ENCODE measurements at regions not wholly inside any gene's neighbourhood (a gene's known extent, or its start where the extent isn't known, plus 50 kb on each side); places are given as distances from the start of the nearest gene placed in this dataset.

DNA sequence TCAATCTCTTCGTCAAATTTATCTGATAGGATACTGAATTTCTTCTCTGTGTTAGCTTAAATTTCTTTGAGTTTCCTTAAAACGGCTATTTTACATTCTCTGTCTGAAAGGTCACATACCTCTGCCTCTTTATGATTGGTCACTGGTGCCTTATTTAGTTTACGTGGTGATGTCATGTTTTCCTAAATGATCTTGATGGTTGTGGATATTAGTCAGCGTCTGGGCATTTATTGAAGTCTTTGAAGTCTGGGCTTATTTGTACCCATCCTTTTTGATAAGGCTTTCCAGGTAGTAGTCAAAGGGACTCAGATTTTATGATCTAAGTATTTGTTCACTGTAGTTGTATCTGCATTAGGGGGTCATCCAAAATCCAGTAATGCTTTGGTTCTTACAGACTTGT, 1407.5 kb upstream of the LRRTM3 start:
- no peak overlapping the region for H3K27ac ChIP-seq
- TF ChIP-seq EZH2 (IDR thresholded peaks at IDR 0.05): no peak
- TF ChIP-seq, protein P1, sequence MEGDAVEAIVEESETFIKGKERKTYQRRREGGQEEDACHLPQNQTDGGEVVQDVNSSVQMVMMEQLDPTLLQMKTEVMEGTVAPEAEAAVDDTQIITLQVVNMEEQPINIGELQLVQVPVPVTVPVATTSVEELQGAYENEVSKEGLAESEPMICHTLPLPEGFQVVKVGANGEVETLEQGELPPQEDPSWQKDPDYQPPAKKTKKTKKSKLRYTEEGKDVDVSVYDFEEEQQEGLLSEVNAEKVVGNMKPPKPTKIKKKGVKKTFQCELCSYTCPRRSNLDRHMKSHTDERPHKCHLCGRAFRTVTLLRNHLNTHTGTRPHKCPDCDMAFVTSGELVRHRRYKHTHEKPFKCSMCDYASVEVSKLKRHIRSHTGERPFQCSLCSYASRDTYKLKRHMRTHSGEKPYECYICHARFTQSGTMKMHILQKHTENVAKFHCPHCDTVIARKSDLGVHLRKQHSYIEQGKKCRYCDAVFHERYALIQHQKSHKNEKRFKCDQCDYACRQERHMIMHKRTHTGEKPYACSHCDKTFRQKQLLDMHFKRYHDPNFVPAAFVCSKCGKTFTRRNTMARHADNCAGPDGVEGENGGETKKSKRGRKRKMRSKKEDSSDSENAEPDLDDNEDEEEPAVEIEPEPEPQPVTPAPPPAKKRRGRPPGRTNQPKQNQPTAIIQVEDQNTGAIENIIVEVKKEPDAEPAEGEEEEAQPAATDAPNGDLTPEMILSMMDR (IDR thresholded peaks at IDR 0.05): no peak
- no peak overlapping the region for H2AFZ ChIP-seq (replicated peaks)

DNA sequence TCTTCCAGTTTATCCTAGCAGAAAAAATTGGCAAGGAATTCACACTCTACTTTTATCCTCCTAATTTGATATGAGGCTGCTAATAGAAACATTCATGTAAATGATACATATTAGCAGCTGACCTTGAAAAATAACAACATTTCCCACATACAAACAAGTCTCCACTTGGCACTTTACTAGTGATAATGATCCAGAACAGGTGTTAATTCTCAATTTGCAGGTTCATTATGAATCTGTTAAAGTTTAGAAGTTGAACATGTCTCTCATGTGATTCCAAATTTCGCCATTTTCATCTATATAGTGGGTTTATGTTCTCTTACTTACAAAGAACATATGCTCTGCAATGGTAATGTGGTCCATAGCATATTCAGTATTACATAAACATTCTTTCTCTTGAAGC, 1396.8 kb upstream of the LRRTM3 start:
- Mint-ChIP-seq H3K4me1 (no peaks in the 10 kb centered on the region), H3K9me3 (peaks cover 7% of the 10 kb centered on the region), H3K36me3 (no peaks in the 10 kb centered on the region), H3K27ac (no peak overlapping the region), H3K27me3 (ENCODE audit: insufficient read depth, low read depth) (no peaks in the 10 kb centered on the region), H3K4me3 (no peak overlapping the region)
- no peak overlapping the region for H3K9ac ChIP-seq
- H2AFZ ChIP-seq (replicated peaks): no peak overlapping the region
- H3F3A ChIP-seq (ENCODE audit: low read depth): no peaks in the 10 kb centered on the region
- H3K4me1 ChIP-seq: no peaks in the 10 kb centered on the region
- H4K20me1 ChIP-seq (ENCODE audit: low read depth): no peaks in the 10 kb centered on the region
- no peaks in the 10 kb centered on the region for H3K27me3 ChIP-seq
- no peak overlapping the region for H3K27ac ChIP-seq
- no peak for DNase-seq (ENCODE audit: low spot score)
- H3K36me3 ChIP-seq: no peaks in the 10 kb centered on the region
- no peak overlapping the region for H3K4me3 ChIP-seq
- TF ChIP-seq, protein P1 (IDR thresholded peaks at IDR 0.05): no peak
- TF ChIP-seq EZH2 (IDR thresholded peaks at IDR 0.05): no peak
- no peak for TF ChIP-seq EZH2phosphoT487 (IDR thresholded peaks at IDR 0.05)
- H3K9me3 ChIP-seq (ENCODE audit: low read depth): no peaks in the 10 kb centered on the region
- H3K4me2 ChIP-seq: no peak overlapping the region
- H3K79me2 ChIP-seq (ENCODE audit: low read depth): no peaks in the 10 kb centered on the region

More for the DNA sequence above, 1407.5 kb upstream of the LRRTM3 start:
- Mint-ChIP-seq H3K27ac (no peak overlapping the region), H3K27me3 (ENCODE audit: insufficient read depth, low read depth) (no peaks in the 10 kb centered on the region), H3K36me3 (no peaks in the 10 kb centered on the region), H3K4me1 (peaks cover 5% of the 10 kb centered on the region), H3K9me3 (no peaks in the 10 kb centered on the region), H3K4me3 (no peak overlapping the region)
- no peak for DNase-seq (ENCODE audit: low spot score)
- Histone ChIP-seq H4K20me1 (ENCODE audit: low read depth) (no peaks in the 10 kb centered on the region), H3K4me2 (no peak overlapping the region), H3F3A (ENCODE audit: low read depth) (no peaks in the 10 kb centered on the region), H3K4me3 (no peak overlapping the region), H3K9ac (no peak overlapping the region), H3K4me1 (no peaks in the 10 kb centered on the region), H3K36me3 (no peaks in the 10 kb centered on the region), H3K9me3 (ENCODE audit: low read depth) (no peaks in the 10 kb centered on the region), H3K27me3 (no peaks in the 10 kb centered on the region), H3K79me2 (ENCODE audit: low read depth) (no peaks in the 10 kb centered on the region)

DNA sequence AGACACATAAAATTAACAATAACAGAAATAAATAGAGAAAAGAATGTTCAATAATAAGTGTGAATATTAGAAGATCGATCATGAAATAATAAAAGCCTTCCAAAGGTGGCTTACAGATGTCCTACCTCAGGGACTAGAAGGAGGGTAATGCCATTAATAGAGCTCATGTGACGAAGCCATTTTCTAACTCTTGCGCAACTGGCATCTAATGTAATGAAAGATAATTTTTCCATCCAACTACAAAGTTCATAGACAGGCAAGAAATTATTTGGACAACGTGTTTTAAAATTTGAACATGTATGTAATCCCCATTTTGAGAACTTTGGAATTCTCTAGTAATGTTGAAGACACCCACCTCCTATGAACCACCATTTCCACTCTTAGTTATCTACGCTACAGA, 1394.3 kb upstream of the LRRTM3 start:
- H3F3A ChIP-seq (ENCODE audit: low read depth): no peaks in the 10 kb centered on the region
- no peak overlapping the region for H2AFZ ChIP-seq (replicated peaks)
- no peaks in the 10 kb centered on the region for H3K36me3 ChIP-seq
- TF ChIP-seq EZH2 (IDR thresholded peaks at IDR 0.05) (no peak), EZH2phosphoT487 (IDR thresholded peaks at IDR 0.05) (no peak)
- TF ChIP-seq, protein P1 (IDR thresholded peaks at IDR 0.05): no peak
- Mint-ChIP-seq H3K4me3 (no peak overlapping the region), H3K9me3 (peaks cover 3% of the 10 kb centered on the region), H3K27me3 (ENCODE audit: insufficient read depth, low read depth) (no peaks in the 10 kb centered on the region), H3K27ac (no peak overlapping the region), H3K4me1 (no peaks in the 10 kb centered on the region), H3K36me3 (no peaks in the 10 kb centered on the region)
- H3K27me3 ChIP-seq: no peaks in the 10 kb centered on the region
- no peak for DNase-seq (ENCODE audit: low spot score)
- no peaks in the 10 kb centered on the region for H4K20me1 ChIP-seq (ENCODE audit: low read depth)
- no peaks in the 10 kb centered on the region for H3K79me2 ChIP-seq (ENCODE audit: low read depth)
- no peak overlapping the region for H3K4me2 ChIP-seq
- no peak overlapping the region for H3K4me3 ChIP-seq
- H3K27ac ChIP-seq: no peak overlapping the region
- no peaks in the 10 kb centered on the region for H3K9me3 ChIP-seq (ENCODE audit: low read depth)
- H3K4me1 ChIP-seq: no peaks in the 10 kb centered on the region
- no peak overlapping the region for H3K9ac ChIP-seq

DNA sequence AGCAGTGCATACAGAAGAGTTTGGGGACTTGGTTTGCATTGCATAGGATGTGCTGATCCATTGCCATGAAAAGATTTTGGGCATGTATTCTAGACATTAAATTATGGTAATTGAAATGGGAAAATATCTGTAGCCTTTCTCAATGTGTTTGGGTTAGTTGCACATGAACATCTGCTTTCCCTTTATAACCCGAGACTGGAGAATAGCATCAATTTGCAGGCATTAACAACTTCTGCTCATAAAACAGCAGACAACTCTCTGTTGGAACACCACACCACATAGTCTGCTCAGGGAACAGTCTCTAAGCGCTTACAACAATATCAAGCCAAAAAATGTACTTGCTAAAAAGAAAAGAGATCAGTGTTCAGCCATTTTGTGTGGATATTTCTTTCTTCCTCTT, 1391.1 kb upstream of the LRRTM3 start:
- no peaks in the 10 kb centered on the region for H3K36me3 Mint-ChIP-seq
- no peaks in the 10 kb centered on the region for H3K79me2 ChIP-seq (ENCODE audit: low read depth)
- no peak overlapping the region for H3K4me2 ChIP-seq
- no peak overlapping the region for H3K27ac ChIP-seq
- no peaks in the 10 kb centered on the region for H3K9me3 Mint-ChIP-seq
- H3K27me3 Mint-ChIP-seq (ENCODE audit: insufficient read depth, low read depth): no peaks in the 10 kb centered on the region
- H2AFZ ChIP-seq (replicated peaks): peak overlapping the region; percentile 8
- no peak for TF ChIP-seq EZH2phosphoT487 (IDR thresholded peaks at IDR 0.05)
- no peak for TF ChIP-seq EZH2 (IDR thresholded peaks at IDR 0.05)
- TF ChIP-seq, protein P1 (IDR thresholded peaks at IDR 0.05): no peak
- no peaks in the 10 kb centered on the region for H4K20me1 ChIP-seq (ENCODE audit: low read depth)
- no peaks in the 10 kb centered on the region for H3K9me3 ChIP-seq (ENCODE audit: low read depth)
- H3K27me3 ChIP-seq: no peaks in the 10 kb centered on the region
- H3F3A ChIP-seq (ENCODE audit: low read depth): no peaks in the 10 kb centered on the region
- no peaks in the 10 kb centered on the region for H3K4me1 Mint-ChIP-seq
- H3K4me3 Mint-ChIP-seq: no peak overlapping the region
- no peaks in the 10 kb centered on the region for H3K36me3 ChIP-seq
- H3K4me1 ChIP-seq: no peaks in the 10 kb centered on the region
- DNase-seq (ENCODE audit: low spot score): no peak
- H3K9ac ChIP-seq: no peak overlapping the region
- no peak overlapping the region for H3K4me3 ChIP-seq
- H3K27ac Mint-ChIP-seq: no peak overlapping the region

Data from neural progenitor cell (in vitro differentiated cells).